ENCODE measurements at regions not wholly inside any gene's neighbourhood (a gene's known extent, or its start where the extent isn't known, plus 50 kb on each side); places are given as distances from the start of the nearest gene placed in this dataset.

DNA sequence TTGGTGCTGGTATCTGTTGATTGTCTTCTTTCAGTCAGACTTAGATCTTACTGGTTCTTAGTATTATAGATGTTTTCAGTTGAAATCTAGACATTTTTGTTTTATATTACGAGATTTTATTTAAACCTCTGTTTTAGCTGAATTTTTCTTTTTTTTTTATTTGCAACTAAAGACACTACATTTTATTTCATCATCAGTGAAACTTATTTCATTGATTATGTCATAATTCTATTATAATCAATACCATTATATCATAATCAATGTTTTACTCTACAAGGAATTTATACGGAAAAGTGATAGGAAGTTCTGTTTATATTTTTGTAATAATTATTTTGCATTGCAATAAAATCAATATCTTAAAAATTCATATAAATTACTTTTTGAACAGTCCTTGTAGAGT, 477.4 kb upstream of the MDFIC2 start:
- no peak for DNase-seq

- no peak for DNase-seq
Observed at GRCh38 chr3:70780790-70781189, 468.4 kb upstream of the MDFIC2 start.

DNA sequence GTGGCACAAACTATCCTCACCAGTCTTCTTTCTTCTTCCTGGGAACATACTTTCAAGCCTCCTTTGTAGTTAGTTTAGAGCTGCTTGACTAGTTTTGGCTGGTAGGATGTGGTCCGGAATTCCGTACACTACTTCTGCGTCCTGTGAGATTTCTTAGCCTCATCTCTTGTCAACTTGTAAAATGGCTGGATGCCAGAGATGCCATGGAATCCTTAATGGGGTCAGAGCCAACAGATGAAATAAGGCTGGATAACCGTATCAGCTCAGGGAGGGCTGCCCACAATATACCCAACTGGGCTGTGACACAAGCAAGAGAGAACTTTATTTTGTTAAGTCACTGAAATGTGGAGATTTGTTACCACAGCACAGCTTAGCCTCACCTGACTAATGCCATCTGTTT, 466.9 kb upstream of the MDFIC2 start:
- DNase-seq, result no peak

DNA sequence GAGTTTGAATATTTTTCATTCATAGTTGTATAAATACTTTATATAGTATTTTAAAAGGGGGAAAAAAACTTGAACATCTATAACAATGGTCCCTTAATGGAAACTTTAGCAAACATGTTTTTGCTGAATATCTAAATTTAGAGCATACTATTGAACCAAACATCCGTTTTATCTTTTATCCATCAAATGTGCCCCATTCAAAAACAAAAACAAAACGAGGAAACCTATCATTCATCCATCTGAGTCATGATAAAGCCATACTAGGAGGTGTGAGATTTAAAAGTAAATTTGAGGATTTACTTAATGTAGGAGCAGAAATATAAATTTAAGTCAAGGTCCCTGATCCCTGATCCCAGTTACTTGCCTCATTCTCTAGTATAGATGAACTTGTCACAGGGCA, 463.6 kb upstream of the MDFIC2 start:
- no peak for DNase-seq

DNA sequence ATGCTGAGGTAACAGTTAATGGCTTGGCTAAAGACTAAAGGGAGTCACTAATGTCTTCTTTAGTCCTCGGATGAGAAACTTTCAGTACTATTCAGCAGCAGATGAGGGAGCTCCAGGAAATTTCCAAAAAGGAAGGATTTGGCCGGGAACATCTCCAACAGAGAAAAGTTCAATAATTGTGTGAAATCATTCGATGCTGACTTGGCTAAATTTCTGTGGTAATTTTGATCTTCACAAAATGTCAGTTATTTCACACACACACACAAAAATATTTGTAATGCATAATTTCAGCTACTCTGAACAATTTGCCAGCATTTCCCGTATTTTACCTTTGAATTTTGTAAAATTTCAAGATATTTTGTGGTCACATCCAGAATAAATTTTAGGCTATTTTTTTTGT, 462.8 kb upstream of the MDFIC2 start:
- DNase-seq, result no peak

- DNase-seq, result no peak
Observed at GRCh38 chr3:70774641-70775040, 462.2 kb upstream of the MDFIC2 start.

DNA sequence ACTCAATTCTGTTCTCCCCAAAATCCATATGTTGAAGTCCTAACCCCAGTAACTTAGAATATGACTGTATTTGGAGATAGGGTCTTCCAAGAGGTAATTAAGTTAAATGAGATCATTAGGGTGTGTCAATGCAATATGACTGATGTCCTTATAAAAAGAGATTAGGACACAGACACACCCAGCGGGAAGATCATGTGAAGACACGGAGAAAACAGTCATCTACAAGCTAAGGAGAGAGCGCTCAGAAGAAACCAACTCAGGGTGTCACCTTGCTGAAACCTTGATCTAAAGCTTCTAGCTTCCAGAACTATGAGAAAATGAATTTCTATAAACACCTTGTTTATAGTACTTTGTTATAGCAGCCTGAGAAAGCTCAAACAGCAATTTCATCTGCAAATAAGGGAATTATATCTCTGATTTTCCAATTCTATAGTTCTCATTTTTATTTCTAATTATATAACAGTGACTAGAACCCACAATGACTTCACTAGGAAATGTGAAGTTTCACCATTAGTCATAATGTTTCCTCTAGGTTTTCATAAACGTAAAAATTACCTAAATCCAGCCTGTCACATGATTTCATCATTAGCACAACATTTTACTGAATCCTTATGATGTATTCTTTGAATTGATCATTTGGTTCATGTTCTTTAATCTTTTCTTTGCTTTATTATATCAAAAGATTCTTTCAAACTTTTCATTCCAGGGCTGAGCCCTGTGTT, 459.1 kb upstream of the MDFIC2 start:
- DNase-seq, result no peak

- DNase-seq, result no peak
Observed at GRCh38 chr3:70770650-70771049, 458.2 kb upstream of the MDFIC2 start.

DNA sequence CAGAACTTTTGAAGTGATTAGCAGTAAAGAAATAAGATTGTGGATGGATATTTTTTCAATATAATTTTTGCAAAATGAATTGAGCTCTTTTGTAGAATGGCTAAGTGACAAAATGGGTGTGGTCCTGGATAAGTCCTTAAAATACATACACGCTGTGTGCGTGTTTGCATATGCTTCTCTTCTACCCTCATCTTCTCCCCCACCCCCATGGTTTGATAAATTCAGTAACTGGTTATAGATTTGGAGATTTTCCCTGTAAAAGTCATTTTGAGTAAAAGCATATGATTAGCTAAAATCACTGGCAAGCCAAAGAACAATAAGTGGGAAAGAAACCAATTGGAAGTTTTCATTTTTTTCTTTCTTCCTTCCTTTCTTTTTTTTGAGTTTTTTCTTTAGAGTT, 453.9 kb upstream of the MDFIC2 start:
- DNase-seq, result no peak

DNA sequence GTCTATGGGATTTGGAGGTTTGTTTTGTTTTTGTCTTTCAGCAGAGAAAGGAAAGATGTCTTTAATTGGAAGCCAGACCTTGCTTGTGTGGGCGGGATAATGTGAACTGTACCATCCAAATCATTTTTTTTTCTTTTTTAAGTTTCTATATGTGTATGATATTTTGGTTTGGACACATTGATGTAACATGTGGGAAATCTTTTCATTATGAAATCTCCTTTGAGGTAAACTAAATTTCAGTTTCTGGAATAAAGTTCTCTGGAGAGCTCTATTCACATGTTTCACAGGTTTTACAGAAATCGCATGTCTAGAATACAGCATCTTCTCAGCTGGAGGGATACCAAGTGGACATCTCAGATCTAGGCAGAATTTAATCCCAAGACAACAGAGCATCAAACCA, 451.5 kb upstream of the MDFIC2 start:
- DNase-seq, result no peak

- no peak for DNase-seq
Observed at GRCh38 chr3:70757658-70758057, 445.2 kb upstream of the MDFIC2 start.

DNA sequence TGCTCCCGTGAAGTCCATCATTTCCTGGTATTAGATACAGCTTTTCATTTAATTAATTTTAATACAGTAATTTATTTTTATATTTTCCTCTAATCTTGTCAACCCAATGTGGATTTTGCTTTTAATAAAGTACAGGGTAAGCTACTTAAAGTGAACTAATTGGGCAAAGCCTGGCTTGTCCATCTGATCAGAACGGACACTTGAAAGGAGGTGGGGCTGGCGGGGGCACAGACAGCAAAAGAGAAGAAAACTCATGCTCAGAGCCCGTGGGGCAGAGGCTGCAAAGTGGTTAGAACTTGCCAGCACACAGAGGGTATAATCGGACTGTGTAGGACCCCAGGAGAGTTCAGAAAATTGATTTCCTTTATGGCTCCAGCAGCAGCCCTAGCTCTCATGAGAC, 443.1 kb upstream of the MDFIC2 start:
- DNase-seq, result no peak

- no peak for DNase-seq
Observed at GRCh38 chr3:70754314-70754713, 441.9 kb upstream of the MDFIC2 start.

- DNase-seq, result no peak
Observed at GRCh38 chr3:70753572-70753971, 441.1 kb upstream of the MDFIC2 start.

DNA sequence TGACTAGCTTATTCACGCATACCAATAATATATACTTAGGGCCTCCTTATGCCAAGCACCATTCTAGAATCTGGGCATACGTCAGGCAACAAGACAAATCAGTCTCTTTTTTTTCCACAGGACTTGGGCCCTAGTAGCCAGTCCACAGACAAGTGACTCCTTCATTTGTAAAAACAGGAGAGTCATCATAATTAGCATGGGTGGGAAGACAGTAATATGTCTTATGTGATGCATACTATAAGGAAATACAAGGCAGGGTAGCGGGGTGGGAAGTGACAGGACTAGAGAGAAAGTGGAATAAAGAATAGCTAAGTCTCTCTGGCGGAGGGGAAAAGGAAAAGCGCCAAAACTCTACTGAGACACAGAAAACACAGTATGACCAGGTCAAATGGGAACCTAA, 439.6 kb upstream of the MDFIC2 start:
- DNase-seq, result no peak

- no peak for DNase-seq
Observed at GRCh38 chr3:70749122-70749521, 436.7 kb upstream of the MDFIC2 start.

- no peak for DNase-seq
Observed at GRCh38 chr3:70748593-70748992, 436.2 kb upstream of the MDFIC2 start.

GRCh38 chr3:70747847-70748246, 435.4 kb upstream of the MDFIC2 start:
- no peak for DNase-seq

DNA sequence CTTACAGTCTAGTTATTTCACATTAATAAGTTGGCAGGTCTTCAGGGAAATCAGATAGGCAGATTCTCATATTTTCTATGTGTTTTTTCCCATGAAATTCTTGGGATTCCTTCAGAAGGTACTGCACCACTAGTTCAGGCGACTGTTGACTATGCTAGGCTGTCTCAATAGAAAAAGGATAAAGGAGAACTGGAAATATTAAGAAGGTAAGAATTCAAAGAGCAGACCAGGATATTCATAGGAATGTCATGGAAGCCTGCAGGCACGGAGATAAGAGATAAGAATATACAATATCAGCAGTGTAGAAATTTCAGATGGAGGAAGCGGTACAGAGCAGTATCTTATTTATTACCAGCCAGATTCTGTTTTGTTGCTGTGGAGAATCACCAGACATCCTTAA, 432.1 kb upstream of the MDFIC2 start:
- DNase-seq, result no peak

DNA sequence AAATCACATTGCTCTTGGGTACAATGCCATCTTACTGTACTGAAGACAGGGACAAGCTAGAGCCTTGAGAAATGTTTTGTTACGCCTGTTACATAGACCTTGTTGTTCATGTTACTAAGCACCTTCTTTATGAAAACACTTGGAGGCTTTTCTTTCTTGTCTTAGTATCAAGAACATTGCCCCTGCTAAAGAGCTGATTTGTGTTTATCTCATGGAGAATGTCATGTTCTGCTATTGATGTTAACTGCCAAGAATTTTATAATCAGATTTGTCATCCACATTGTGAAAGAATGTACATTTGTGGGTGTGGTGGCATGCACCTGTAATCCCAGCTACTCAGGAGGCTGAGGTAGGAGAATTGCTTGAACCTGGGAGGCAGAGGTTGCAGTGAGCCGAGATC, 431.3 kb upstream of the MDFIC2 start:
- DNase-seq, result no peak

GRCh38 chr3:70742081-70742480, 429.6 kb upstream of the MDFIC2 start:
- no peak for DNase-seq

GRCh38 chr3:70740872-70741271, 428.4 kb upstream of the MDFIC2 start:
- no peak for DNase-seq

DNA sequence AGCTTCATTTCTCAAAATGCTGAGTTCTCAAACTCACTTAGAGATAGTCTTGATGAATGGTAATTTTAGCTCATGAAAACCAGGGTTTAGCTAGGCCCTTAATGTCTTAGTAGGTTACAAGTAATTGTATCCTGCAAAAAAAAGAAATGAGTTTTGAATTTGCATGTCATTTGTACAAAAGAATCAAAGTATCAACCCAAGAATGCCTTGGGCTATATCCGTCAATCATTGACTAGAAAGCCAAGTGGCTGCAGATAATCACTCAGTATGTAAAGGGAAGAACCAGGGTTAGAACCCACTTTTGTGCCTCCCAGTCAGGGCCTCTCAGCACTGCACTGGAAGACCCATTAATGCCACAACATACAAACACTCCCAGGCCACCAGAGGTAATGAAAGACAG, 427.6 kb upstream of the MDFIC2 start:
- DNase-seq, result no peak

GRCh38 chr3:70738291-70738681, 425.8 kb upstream of the MDFIC2 start:
- no peak for DNase-seq

- DNase-seq, result no peak
Observed at GRCh38 chr3:70737666-70738290, 425.3 kb upstream of the MDFIC2 start.
